Ishikawa (cell line): ENCODE measurements at regions not wholly inside any gene's neighbourhood (a gene's known extent, or its start where the extent isn't known, plus 50 kb on each side); places are given as distances from the start of the nearest gene placed in this dataset.

Source experiments
- CREB1 ChIP-seq: IDR thresholded peaks from 2 replicates; pipeline ENCODE4 v1.6.1; 2012; ENCODE audit warnings: low read depth
- EGR1 ChIP-seq: IDR thresholded peaks from 2 replicates; pipeline ENCODE4 v1.6.1; 2012
- EP300 ChIP-seq: IDR thresholded peaks from 2 replicates; pipeline ENCODE4 v1.6.1; 2012; ENCODE audit warnings: borderline replicate concordance
- FOXM1 ChIP-seq: IDR thresholded peaks from 2 replicates; pipeline ENCODE4 v1.6.1; 2012; ENCODE audit warnings: low read depth, borderline replicate concordance
- RAD21 ChIP-seq: IDR thresholded peaks from 2 replicates; pipeline ENCODE4 v1.6.1; 2012; ENCODE audit warnings: low read depth
- TAF1 ChIP-seq: IDR thresholded peaks from 2 replicates; pipeline ENCODE4 v1.6.1; 2012; ENCODE audit warnings: low read depth, mild to moderate bottlenecking
- TCF12 ChIP-seq: IDR thresholded peaks from 2 replicates; pipeline ENCODE4 v1.6.1; 2012; ENCODE audit warnings: low read depth
- TEAD4 ChIP-seq: IDR thresholded peaks from 2 replicates; pipeline ENCODE4 v1.6.1; 2012
- YY1 ChIP-seq: IDR thresholded peaks from 2 replicates; pipeline ENCODE4 v1.6.1; 2012; ENCODE audit warnings: low read depth
- ZBTB7A ChIP-seq: IDR thresholded peaks from 2 replicates; pipeline ENCODE4 v1.6.1; 2012; ENCODE audit warnings: low read depth
- TF ChIP-seq, protein P1 (sequence below): IDR thresholded peaks from 2 replicates; pipeline ENCODE4 v1.6.1; 2012
- TF ChIP-seq, protein P2 (sequence below): IDR thresholded peaks from 2 replicates; pipeline ENCODE4 v1.6.1; 2012; ENCODE audit warnings: low read depth, mild to moderate bottlenecking
- TF ChIP-seq, protein P3 (sequence below): IDR thresholded peaks from 2 replicates; pipeline ENCODE4 v1.6.1; 2012

DNA sequence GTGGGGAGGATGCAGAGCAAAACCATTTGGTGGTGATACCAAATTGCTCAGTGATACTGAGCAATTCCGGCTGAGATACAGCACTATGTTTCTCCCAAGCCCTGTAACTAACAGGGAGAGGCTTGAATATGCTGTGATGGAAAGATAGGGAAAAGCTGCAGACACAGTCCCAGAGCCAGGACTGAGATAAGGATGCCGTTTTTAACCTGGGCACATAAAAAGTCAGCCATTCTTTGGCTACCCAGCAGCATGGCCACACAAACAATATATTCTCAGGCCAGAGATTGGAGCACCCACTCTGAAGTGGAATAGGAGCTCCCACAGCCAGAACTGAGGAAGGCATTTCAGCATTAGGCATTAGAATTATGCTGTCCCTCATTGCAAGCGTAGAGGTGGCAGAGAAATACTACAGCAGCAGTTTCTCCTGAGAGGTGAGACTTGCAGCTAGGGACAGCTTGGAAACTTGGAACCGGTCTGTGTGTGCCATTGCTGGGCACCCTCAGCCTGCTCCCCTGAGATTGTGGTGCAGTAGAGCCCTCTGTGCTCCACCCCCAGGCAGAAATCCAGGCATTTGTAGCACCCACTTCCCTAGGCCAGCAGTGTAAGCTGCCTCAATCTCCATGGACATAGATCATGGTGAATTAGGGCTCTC, 346.5 kb downstream of the TMEM135 start:
- TF ChIP-seq YY1 (no peak), TAF1 (no peak), EP300 (no peak), CREB1 (no peak), ZBTB7A (no peak), TCF12 (no peak), TEAD4 (no peak), RAD21 (no peak), EGR1 (no peak)
- TF ChIP-seq, protein P1, sequence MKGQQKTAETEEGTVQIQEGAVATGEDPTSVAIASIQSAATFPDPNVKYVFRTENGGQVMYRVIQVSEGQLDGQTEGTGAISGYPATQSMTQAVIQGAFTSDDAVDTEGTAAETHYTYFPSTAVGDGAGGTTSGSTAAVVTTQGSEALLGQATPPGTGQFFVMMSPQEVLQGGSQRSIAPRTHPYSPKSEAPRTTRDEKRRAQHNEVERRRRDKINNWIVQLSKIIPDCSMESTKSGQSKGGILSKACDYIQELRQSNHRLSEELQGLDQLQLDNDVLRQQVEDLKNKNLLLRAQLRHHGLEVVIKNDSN = no peak

DNA sequence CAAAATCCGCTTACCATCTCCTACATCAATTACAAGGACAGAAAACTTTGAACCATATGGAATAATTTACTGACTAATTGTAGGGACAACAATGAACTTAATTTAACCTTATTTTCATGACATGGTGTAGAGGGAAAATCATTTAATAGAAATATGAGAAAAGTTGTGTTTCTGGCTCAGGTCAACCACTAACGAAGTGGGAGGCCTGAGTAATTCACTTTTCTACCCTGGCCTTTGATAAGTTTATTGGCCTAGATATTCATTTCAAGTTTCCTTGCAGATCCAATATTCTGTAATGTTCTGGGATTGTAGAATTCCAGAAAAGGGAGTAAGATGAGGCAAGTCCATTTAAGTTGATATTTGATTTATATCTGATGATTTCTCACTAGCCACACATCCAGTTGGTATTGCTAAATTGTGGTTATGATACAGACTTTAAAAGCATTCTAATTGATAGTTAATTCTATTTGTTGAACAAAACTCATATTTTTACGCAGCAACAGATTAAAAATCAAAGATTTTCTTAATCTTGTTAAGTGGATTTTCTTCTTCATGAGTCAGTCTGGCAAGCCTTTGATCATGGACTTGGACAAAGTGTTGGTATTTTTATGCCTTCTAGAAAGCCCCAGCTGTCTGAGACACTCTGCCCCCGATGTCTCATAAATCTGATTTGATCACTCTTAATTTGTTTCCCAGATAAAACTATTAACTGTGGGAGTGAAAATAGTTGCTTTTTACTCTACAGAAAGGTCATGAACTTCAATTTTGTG, 336.5 kb downstream of the TMEM135 start:
- TF ChIP-seq TAF1 (no peak), EGR1 (no peak), TCF12 (no peak), ZBTB7A (no peak), FOXM1 (no peak)
- TF ChIP-seq, protein P2, sequence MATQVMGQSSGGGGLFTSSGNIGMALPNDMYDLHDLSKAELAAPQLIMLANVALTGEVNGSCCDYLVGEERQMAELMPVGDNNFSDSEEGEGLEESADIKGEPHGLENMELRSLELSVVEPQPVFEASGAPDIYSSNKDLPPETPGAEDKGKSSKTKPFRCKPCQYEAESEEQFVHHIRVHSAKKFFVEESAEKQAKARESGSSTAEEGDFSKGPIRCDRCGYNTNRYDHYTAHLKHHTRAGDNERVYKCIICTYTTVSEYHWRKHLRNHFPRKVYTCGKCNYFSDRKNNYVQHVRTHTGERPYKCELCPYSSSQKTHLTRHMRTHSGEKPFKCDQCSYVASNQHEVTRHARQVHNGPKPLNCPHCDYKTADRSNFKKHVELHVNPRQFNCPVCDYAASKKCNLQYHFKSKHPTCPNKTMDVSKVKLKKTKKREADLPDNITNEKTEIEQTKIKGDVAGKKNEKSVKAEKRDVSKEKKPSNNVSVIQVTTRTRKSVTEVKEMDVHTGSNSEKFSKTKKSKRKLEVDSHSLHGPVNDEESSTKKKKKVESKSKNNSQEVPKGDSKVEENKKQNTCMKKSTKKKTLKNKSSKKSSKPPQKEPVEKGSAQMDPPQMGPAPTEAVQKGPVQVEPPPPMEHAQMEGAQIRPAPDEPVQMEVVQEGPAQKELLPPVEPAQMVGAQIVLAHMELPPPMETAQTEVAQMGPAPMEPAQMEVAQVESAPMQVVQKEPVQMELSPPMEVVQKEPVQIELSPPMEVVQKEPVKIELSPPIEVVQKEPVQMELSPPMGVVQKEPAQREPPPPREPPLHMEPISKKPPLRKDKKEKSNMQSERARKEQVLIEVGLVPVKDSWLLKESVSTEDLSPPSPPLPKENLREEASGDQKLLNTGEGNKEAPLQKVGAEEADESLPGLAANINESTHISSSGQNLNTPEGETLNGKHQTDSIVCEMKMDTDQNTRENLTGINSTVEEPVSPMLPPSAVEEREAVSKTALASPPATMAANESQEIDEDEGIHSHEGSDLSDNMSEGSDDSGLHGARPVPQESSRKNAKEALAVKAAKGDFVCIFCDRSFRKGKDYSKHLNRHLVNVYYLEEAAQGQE = no peak
- TF ChIP-seq, protein P3, sequence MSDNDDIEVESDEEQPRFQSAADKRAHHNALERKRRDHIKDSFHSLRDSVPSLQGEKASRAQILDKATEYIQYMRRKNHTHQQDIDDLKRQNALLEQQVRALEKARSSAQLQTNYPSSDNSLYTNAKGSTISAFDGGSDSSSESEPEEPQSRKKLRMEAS = no peak
